Renal cortex interstitium (tissue), 11 donors: ENCODE measurements at regions not wholly inside any gene's neighbourhood (a gene's known extent, or its start where the extent isn't known, plus 50 kb on each side); places are given as distances from the start of the nearest gene placed in this dataset.

Source experiments
- DNase-seq, 11 donors: peaks; one replicate each; pipeline ENCODE4 v3.0.0-alpha.2; 2013; ENCODE audit warnings: low read depth in 9 of 11, low spot score in 4 of 11; ENCODE audit errors: extremely low read depth in 1 of 11

- DNase-seq, result no peak
These were observed 50.8 kb upstream of the GADL1 start for GRCh38 chr3:30945291-30945690.

- no peak for DNase-seq
These were observed 54.0 kb upstream of the GADL1 start for GRCh38 chr3:30948426-30948825.

- no peak for DNase-seq
These were observed 57.4 kb upstream of the GADL1 start for GRCh38 chr3:30951826-30952225.

- no peak for DNase-seq
These were observed 58.3 kb upstream of the GADL1 start for GRCh38 chr3:30952786-30953185.

- no peak for DNase-seq
These were observed 60.0 kb upstream of the GADL1 start for GRCh38 chr3:30954426-30954825.

DNA sequence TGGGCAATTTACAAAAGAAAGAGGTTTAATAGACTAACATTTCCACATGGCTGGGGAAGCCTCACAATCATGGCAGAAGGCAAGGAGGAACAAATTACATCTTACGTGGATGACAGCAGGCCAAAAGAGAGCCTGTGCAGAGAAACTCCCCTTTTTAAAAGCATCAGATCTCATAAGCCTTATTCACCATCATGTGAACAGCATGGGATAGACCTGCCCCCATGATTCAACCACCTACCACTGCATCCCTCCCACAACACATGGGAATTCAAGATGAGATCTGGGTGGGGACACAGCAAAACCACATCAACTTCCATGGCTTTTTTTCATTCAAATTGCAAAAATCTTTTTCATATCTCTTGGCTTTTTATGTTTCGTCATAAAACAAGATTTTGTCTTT, 67.6 kb upstream of the GADL1 start:
- no peak for DNase-seq

GRCh38 chr3:30962493-30962892, 68.0 kb upstream of the GADL1 start:
- DNase-seq, result no peak

- no peak for DNase-seq
These were observed 68.8 kb upstream of the GADL1 start for GRCh38 chr3:30963223-30963722.

- no peak for DNase-seq
These were observed 70.2 kb upstream of the GADL1 start for GRCh38 chr3:30964612-30965011.

GRCh38 chr3:30966896-30967295, 72.4 kb upstream of the GADL1 start:
- DNase-seq, result no peak

DNA sequence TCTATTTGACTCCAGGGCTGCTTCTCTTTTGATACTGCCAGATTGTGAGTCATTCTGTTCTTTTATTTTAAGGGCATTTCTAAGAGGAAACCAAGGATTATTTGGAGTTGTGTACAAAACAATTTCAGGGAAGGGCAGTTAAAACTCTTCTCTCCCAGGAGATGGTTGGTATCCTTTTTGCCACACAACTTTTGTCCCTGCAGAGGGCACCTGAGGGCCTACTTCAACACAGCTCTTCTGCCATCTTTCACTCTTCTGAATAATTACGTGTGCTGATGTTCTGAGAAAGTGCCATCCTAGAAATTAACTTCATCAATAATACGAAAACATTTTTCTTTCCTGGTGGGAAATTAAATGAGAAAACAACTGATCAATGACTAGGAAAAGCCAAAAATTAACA, 75.7 kb upstream of the GADL1 start:
- no peak for DNase-seq

DNA sequence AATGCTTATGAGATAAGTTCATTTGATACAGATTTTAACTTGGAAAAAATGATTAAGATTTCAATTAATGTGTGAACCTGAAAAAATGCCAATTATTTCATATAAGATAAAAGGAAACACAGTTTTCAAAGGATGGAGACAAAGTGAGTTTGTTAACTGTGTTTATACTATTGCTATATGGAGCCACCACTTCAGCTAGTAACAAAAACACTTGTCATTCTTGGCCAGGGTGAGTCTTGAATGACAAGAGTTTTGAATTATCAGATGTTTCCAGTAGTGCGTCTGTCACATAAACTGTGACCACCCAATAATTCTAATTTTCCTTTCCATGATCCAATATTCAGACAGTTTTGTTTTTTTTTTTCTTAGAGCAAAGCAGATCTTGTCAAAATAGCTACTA, 78.0 kb upstream of the GADL1 start:
- no peak for DNase-seq

- DNase-seq, result no peak
These were observed 79.6 kb upstream of the GADL1 start for GRCh38 chr3:30974071-30974470.

GRCh38 chr3:30977592-30977991, 83.1 kb upstream of the GADL1 start:
- no peak for DNase-seq

DNA sequence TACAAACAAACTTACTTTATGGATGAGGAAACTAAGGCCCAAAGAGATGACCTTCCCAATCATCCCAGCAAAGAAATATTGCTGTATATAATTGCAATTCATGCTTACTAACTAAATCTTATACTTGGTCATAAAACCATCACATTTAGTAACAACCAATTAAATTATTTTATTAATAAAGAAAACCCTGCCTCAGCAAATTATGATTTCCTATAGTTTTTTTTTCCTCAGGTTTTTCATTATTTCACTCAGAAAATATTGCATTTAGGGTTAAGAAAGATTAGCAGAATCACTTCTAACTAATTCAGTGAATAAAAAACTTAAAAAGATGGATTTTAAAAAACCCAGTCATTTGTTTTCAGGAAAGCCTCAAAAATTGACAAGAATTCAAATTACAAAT, 86.5 kb upstream of the GADL1 start:
- DNase-seq, result no peak

DNA sequence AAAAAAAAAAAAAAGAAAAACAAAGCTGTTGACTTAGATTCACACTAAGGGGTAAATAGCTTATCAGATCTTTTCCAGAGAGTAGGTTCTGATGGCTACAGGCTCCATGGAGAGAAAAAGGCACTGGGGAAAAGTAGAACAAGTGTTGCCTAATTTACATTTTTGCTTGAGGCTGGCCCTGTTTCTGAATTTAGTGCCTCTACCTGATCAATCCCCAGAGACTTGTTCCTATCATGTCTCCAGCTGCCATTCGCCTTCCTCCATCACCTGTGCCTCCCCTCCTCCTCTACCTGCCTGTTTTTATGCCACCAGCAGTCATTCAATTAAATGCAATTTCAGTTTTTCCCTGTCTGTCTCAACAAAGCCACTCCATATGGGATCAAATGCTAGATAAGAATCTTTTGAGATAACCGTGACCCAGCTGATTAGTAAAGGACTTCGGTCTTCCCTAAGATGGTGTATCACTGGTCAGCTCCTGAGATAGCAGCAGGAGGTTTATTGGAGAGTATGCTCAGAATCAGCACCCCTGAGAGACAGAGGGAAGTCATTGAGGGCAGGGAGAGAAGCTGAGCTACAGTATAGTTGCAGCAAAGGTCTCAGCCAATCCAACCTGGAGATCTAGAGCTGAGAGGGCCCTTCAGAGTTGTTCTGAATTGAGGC, 88.1 kb upstream of the GADL1 start:
- DNase-seq, result no peak

DNA sequence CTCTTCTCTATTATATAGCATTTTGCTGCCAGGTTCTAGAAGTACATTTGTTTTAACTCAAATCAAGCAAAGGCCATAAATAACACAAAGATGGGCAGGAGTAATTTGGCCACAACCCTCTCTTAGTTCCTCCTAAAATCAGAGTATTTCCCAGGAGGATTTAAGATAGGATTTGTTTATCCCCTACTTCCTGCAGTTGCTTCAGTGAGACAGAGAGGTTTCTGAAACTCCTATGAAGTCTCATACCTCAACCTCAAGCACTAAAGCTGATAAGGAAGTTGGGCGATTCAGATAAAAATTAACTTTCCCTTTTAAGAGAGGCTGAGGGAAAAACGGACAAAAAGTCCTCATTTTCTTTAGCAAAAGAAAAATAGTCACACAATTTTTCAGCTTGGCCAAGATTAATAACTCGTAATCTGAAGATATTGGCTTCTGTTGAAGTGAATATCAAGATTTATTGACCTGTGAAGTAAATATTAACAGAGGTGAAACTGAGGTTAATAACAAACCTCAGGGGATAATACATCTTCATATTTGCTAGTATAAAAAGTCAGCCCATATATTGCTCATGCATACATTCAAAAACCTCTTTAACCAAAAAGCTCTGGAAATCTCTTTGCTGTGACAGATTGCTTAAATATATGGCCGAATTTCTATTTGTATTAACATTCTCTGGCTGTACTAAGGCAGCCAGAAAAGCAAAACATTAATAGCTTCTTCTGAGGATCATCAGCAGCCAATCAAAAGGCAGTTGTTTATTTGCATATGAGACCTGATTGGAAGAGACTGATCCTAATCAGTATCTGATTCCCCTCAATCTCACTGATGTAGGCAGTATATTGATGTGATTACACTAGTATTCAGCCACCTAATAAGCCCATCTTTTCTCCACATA, 90.6 kb upstream of the GADL1 start:
- DNase-seq, result no peak

DNA sequence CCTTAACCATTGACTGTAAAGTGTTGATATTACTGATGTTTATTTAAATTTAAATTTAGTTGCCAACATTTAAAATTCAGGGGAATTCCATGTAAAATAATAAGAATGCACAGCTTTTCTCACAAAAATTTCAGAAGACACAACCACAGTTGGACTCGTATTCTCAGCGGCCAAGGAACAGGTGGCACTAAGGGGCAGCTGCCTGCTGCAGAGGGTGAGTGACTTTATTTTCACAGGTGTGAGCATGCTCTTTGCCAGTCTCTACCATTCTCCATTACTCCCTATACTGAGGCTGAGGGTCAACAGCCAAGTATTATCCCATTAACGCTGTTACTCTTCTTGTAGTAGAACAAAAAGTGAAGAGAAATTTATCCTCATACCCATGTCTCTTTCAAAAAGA, 92.1 kb upstream of the GADL1 start:
- DNase-seq, result no peak

GRCh38 chr3:30988769-30989168, 94.3 kb upstream of the GADL1 start:
- no peak for DNase-seq

DNA sequence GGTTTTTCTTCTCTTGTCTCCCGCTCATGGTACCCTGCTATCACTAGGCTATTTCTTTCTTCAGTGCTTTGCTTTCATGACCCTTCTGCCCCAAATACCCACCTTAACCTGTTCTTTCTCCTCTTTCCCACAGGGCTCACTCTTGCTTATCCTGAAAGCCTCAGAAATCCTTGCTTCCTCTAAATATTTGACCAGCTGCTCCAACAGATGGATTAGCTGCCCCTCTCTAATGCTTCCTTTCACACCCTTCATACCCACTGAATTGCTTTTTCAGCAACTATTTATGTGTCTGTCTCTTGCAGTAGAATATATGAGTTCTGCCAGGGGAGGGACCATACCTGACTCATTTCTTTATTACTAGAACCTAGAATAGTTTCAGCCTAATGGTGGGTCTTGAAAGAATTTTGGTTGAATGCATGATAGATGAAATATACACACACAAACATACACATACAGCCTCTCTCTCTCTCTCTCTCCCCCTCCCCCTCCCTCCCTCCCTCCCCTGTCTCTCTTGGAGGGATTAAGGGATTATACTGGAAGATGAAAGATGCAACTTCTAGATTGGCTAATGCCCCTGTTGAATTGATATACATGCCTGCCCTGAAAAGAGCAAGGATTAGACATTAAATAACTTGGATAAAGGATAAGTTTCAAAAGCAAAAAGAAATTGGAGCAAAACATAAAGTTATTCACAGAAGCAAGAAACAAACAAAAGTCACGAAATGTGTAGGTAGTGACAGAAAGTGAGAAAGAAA, 95.0 kb upstream of the GADL1 start:
- DNase-seq, result no peak
